HCT116 (cell line): ENCODE measurements at regions not wholly inside any gene's neighbourhood (a gene's known extent, or its start where the extent isn't known, plus 50 kb on each side); places are given as distances from the start of the nearest gene placed in this dataset.

Experiments used
- ATAC-seq: fragments of 200-7000 bp; cut with Tn5 transposase; 2 replicates; pipeline ENCODE4 v1.9.1; 2020; ENCODE audit warnings: mild to moderate bottlenecking, moderate library complexity
- BruUV-seq: library from RNA; stranded (reverse); fragments of 400-500 nt; replicated peaks from 2 replicates; lab custom pipeline; 2021; lab: Mats Ljungman, UMichigan
- CTCF ChIA-PET: fragments of 300-600 bp; sonication (Branson Sonifier 250); formaldehyde crosslinking; loops from one replicate; lab custom pipeline; 2021; ENCODE audit warnings: antibody characterized with exemption; lab: Charles Lee
- POLR2A ChIA-PET: fragments of 300-600, 350-600 bp; sonication (Branson Sonifier 250); formaldehyde crosslinking; loops from one replicate; lab custom pipeline; 2021; ENCODE audit warnings: antibody characterized with exemption; lab: Charles Lee
- RAD21 ChIA-PET, 2 experiments: fragments of 300-600 bp; sonication (Branson Sonifier 250); formaldehyde crosslinking; loops; one replicate each; lab custom pipeline; 2023; ENCODE audit warnings: low total read pairs in 2 of 2; ENCODE audit not compliant: uncharacterized antibody in 2 of 2, unreplicated experiment in 2 of 2, low non-redundant PET in 1 of 2; lab: Charles Lee
- DNase-seq: peaks from one replicate; pipeline ENCODE4 v3.0.0-alpha.2; 2010; ENCODE audit warnings: low read depth, low spot score
- H2AFZ ChIP-seq: fragments of 200-600 bp; shearing (Covaris generic), sonication (generic); 2 replicates; pipeline ENCODE4 v1.6.1; 2017; ENCODE audit warnings: low read depth, mixed run types, mixed read lengths, antibody characterized with exemption, low read length; ENCODE audit not compliant: poor library complexity, severe bottlenecking
- H3K27ac ChIP-seq: 2 replicates; pipeline ENCODE4 v1.5.1; 2012; ENCODE audit warnings: low read depth, low read length
- H3K27me3 ChIP-seq: fragments of 200-600 bp; sonication (generic); 2 replicates; pipeline ENCODE4 v1.6.1; 2016; ENCODE audit warnings: mixed run types, low read length, mixed read lengths; ENCODE audit not compliant: insufficient read depth
- H3K36me3 ChIP-seq, 2 experiments: fragments of 200-500 bp in 1 of 2; fragments of 200-600 bp in 1 of 2; sonication (Bioruptor generic) in 1 of 2; sonication (generic) in 1 of 2; 2 replicates each; pipeline versions ENCODE4 v1.5.1 to v1.6.1; 2014 to 2016; ENCODE audit warnings: low read length in 2 of 2, inconsistent platforms in 1 of 2, mixed read lengths in 1 of 2, mixed run types in 1 of 2; ENCODE audit not compliant: insufficient read depth in 2 of 2, control insufficient read depth in 1 of 2
- H3K4me1 ChIP-seq, 2 experiments: fragments of 200-600 bp in 1 of 2; sonication (generic) in 1 of 2; 2 replicates each; pipeline versions ENCODE4 v1.5.1 to v1.6.1; 2012 to 2017; ENCODE audit warnings: low read length in 2 of 2, inconsistent platforms in 1 of 2, mild to moderate bottlenecking in 1 of 2, mixed read lengths in 1 of 2, mixed run types in 1 of 2, moderate library complexity in 1 of 2; ENCODE audit not compliant: insufficient read depth in 2 of 2, control insufficient read depth in 1 of 2
- H3K4me2 ChIP-seq: fragments of 200-600 bp; sonication (generic); 2 replicates; pipeline ENCODE4 v1.6.1; 2017; ENCODE audit warnings: mixed run types, low read length, mixed read lengths
- H3K4me3 ChIP-seq, 2 experiments: fragments of 200-600 bp in 1 of 2; sonication (generic) in 1 of 2; replicated peaks in 1 of 2; 2 replicates each; pipeline ENCODE4 v1.5.1; 2011 to 2016; ENCODE audit warnings: low read length in 2 of 2, control low read depth in 1 of 2, low read depth in 1 of 2, mild to moderate bottlenecking in 1 of 2, mixed read lengths in 1 of 2, mixed run types in 1 of 2
- H3K79me2 ChIP-seq: fragments of 200-600 bp; sonication (generic); 2 replicates; pipeline ENCODE4 v1.6.1; 2017; ENCODE audit warnings: mild to moderate bottlenecking, mixed run types, low read length, moderate library complexity, mixed read lengths; ENCODE audit not compliant: insufficient read depth
- H3K9ac ChIP-seq: fragments of 200-600 bp; sonication (generic); 2 replicates; pipeline ENCODE4 v1.6.1; 2016; ENCODE audit warnings: low read length, mixed read lengths
- H3K9me2 ChIP-seq: fragments of 200-600 bp; sonication (generic), shearing (Covaris generic); 2 replicates; pipeline ENCODE4 v1.6.1; 2017; ENCODE audit warnings: mixed run types, mild to moderate bottlenecking, moderate library complexity; ENCODE audit not compliant: insufficient read depth
- H3K9me3 ChIP-seq, 2 experiments: fragments of 200-500 bp in 1 of 2; fragments of 200-600 bp in 1 of 2; sonication (Bioruptor generic) in 1 of 2; sonication (generic) in 1 of 2; 2 replicates each; pipeline ENCODE4 v1.6.1; 2014 to 2017; ENCODE audit warnings: low read length in 2 of 2, mixed read lengths in 2 of 2, inconsistent platforms in 1 of 2, low read depth in 1 of 2, mild to moderate bottlenecking in 1 of 2, mixed run types in 1 of 2, moderate library complexity in 1 of 2; ENCODE audit not compliant: control insufficient read depth in 1 of 2, insufficient read depth in 1 of 2
- H4K20me1 ChIP-seq: fragments of 200-600 bp; sonication (generic), shearing (Covaris generic); 2 replicates; pipeline ENCODE4 v1.6.1; 2017; ENCODE audit warnings: mixed run types, mild to moderate bottlenecking, moderate library complexity; ENCODE audit not compliant: insufficient read depth
- CBX3 ChIP-seq: IDR thresholded peaks from 2 replicates; pipeline ENCODE4 v1.6.1; 2012; ENCODE audit warnings: low read depth
- CEBPB ChIP-seq: IDR thresholded peaks from 2 replicates; pipeline ENCODE4 v1.6.1; 2012; ENCODE audit warnings: low read depth
- EGR1 ChIP-seq: IDR thresholded peaks from 2 replicates; pipeline ENCODE4 v1.6.1; 2012; ENCODE audit warnings: low read depth
- EZH2 ChIP-seq: fragments of 200-600 bp; sonication (generic); IDR thresholded peaks from 2 replicates; pipeline ENCODE4 v1.6.1; 2017; ENCODE audit warnings: antibody characterized with exemption, mixed run types
- FOSL1 ChIP-seq: IDR thresholded peaks from 2 replicates; pipeline ENCODE4 v1.6.1; 2012; ENCODE audit warnings: low read depth
- JUND ChIP-seq: IDR thresholded peaks from 2 replicates; pipeline ENCODE4 v1.6.1; 2012
- POLR2A ChIP-seq: IDR thresholded peaks from 2 replicates; pipeline ENCODE4 v1.7.0; 2011; ENCODE audit warnings: borderline replicate concordance; ENCODE audit not compliant: insufficient read depth, insufficient read length; ENCODE audit errors: extremely low read depth
- POLR2AphosphoS5 ChIP-seq: IDR thresholded peaks from 2 replicates; pipeline ENCODE4 v1.6.1; 2011; ENCODE audit warnings: mild to moderate bottlenecking, low read depth, low read length, moderate library complexity
- RAD21 ChIP-seq: IDR thresholded peaks from 2 replicates; pipeline ENCODE4 v1.6.1; 2012; ENCODE audit warnings: low read depth, mild to moderate bottlenecking
- SIN3A ChIP-seq: IDR thresholded peaks from 2 replicates; pipeline ENCODE4 v1.6.1; 2012; ENCODE audit warnings: low read depth
- SP1 ChIP-seq: IDR thresholded peaks from 2 replicates; pipeline ENCODE4 v1.6.1; 2012; ENCODE audit warnings: low read depth
- SRF ChIP-seq: IDR thresholded peaks from 2 replicates; pipeline ENCODE4 v1.6.1; 2012; ENCODE audit warnings: low read depth
- TCF7L2 ChIP-seq: IDR thresholded peaks from 2 replicates; pipeline ENCODE4 v1.7.0; 2011; ENCODE audit warnings: borderline replicate concordance, inconsistent platforms; ENCODE audit not compliant: insufficient read depth, insufficient read length; ENCODE audit errors: extremely low read depth
- YY1 ChIP-seq: IDR thresholded peaks from 2 replicates; pipeline ENCODE4 v1.6.1; 2011; ENCODE audit warnings: low read length, low read depth, moderate library complexity, mild to moderate bottlenecking; ENCODE audit not compliant: insufficient replicate concordance; ENCODE audit errors: extremely low read depth
- ZNF274 ChIP-seq: fragments of 200-500 bp; sonication (Bioruptor generic); IDR thresholded peaks from 2 replicates; pipeline ENCODE4 v1.6.1; 2014; ENCODE audit warnings: mild to moderate bottlenecking, low read depth, low read length, inconsistent platforms
- intact Hi-C: fragments of 100-400 bp; cut with micrococcal nuclease; formaldehyde crosslinking; loops from 2 replicates; pipeline ENCODE4 v1.10.0; 2022
- TF ChIP-seq, protein P1 (sequence below): IDR thresholded peaks from 2 replicates; pipeline ENCODE4 v1.6.1; 2011; ENCODE audit warnings: mild to moderate bottlenecking, low read length, moderate library complexity; ENCODE audit not compliant: insufficient replicate concordance; ENCODE audit errors: extremely low read depth
- TF ChIP-seq, protein P2 (sequence below): IDR thresholded peaks from 2 replicates; pipeline ENCODE4 v1.6.1; 2012
- TF ChIP-seq, protein P3 (sequence below): IDR thresholded peaks from 2 replicates; pipeline ENCODE4 v1.6.1; 2012
- TF ChIP-seq, protein P4 (sequence below), 3 experiments: fragments of 200-600 bp in 1 of 3; sonication (generic) in 1 of 3; IDR thresholded peaks in 2 of 3; conservative IDR thresholded peaks in 1 of 3; 2 replicates each; pipeline ENCODE4 v1.5.1; 2012 to 2017; ENCODE audit warnings: low read depth in 2 of 3, low read length in 2 of 3, antibody characterized with exemption in 1 of 3, borderline replicate concordance in 1 of 3, control low read depth in 1 of 3, mild to moderate bottlenecking in 1 of 3, mixed read lengths in 1 of 3, mixed run types in 1 of 3, moderate library complexity in 1 of 3; ENCODE audit not compliant: insufficient read depth in 1 of 3

DNA sequence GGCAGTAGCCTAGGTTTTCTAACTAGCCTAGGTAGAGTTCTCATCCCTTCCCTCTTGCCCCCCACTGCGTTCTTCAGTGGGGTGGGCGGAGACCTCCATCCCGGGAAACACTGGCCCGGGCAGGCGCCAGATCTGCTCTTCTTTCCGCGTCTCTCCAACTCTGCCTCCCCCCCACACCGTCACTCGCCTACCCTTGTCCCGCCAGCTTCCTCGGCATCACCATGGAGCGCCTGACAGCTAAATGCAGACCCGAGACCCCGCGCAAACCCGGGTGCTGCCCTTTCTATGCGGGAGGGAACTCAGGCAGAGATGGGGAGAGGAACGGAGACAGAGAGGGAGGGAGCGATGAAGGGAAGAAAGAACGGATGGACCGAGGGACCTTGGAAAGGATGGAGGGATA is 1494.8 kb upstream of the DEFB115 start:
- no peak for ATAC-seq
- H3K4me2 ChIP-seq = no peak overlapping the region
- DNase-seq = no peak
- no TSS peak for BruUV-seq
- H3K27me3 ChIP-seq = no peaks in the 10 kb centered on the region
- CTCF ChIA-PET = no interaction called here
- POLR2A ChIA-PET = no interaction called here
- no peak overlapping the region for H2AFZ ChIP-seq
- no peaks in the 10 kb centered on the region for H3K79me2 ChIP-seq
- RAD21 ChIA-PET = no interaction called here
- H3K9me3 ChIP-seq = no peaks in the 10 kb centered on the region
- no peak overlapping the region for H3K27ac ChIP-seq
- no peaks in the 10 kb centered on the region for H3K9me2 ChIP-seq
- H4K20me1 ChIP-seq = no peaks in the 10 kb centered on the region
- intact Hi-C loops = no loop called here
- no peak overlapping the region for H3K4me3 ChIP-seq
- H3K9ac ChIP-seq = no peak overlapping the region
- H3K36me3 ChIP-seq = no peaks in the 10 kb centered on the region
- TF ChIP-seq, protein P1, sequence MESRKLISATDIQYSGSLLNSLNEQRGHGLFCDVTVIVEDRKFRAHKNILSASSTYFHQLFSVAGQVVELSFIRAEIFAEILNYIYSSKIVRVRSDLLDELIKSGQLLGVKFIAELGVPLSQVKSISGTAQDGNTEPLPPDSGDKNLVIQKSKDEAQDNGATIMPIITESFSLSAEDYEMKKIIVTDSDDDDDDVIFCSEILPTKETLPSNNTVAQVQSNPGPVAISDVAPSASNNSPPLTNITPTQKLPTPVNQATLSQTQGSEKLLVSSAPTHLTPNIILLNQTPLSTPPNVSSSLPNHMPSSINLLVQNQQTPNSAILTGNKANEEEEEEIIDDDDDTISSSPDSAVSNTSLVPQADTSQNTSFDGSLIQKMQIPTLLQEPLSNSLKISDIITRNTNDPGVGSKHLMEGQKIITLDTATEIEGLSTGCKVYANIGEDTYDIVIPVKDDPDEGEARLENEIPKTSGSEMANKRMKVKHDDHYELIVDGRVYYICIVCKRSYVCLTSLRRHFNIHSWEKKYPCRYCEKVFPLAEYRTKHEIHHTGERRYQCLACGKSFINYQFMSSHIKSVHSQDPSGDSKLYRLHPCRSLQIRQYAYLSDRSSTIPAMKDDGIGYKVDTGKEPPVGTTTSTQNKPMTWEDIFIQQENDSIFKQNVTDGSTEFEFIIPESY = no peak
- TF ChIP-seq SP1 (no peak), ZNF274 (no peak), FOSL1 (no peak), EGR1 (no peak), CBX3 (no peak), SIN3A (no peak), YY1 (no peak), POLR2A (no peak), JUND (no peak), RAD21 (no peak), POLR2AphosphoS5 (no peak), CEBPB (no peak), SRF (no peak), TCF7L2 (no peak), EZH2 (no peak)
- TF ChIP-seq, protein P2, sequence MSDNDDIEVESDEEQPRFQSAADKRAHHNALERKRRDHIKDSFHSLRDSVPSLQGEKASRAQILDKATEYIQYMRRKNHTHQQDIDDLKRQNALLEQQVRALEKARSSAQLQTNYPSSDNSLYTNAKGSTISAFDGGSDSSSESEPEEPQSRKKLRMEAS = no peak
- TF ChIP-seq, protein P3, sequence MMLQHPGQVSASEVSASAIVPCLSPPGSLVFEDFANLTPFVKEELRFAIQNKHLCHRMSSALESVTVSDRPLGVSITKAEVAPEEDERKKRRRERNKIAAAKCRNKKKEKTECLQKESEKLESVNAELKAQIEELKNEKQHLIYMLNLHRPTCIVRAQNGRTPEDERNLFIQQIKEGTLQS = no peak
- TF ChIP-seq, protein P4, sequence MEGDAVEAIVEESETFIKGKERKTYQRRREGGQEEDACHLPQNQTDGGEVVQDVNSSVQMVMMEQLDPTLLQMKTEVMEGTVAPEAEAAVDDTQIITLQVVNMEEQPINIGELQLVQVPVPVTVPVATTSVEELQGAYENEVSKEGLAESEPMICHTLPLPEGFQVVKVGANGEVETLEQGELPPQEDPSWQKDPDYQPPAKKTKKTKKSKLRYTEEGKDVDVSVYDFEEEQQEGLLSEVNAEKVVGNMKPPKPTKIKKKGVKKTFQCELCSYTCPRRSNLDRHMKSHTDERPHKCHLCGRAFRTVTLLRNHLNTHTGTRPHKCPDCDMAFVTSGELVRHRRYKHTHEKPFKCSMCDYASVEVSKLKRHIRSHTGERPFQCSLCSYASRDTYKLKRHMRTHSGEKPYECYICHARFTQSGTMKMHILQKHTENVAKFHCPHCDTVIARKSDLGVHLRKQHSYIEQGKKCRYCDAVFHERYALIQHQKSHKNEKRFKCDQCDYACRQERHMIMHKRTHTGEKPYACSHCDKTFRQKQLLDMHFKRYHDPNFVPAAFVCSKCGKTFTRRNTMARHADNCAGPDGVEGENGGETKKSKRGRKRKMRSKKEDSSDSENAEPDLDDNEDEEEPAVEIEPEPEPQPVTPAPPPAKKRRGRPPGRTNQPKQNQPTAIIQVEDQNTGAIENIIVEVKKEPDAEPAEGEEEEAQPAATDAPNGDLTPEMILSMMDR (IDR thresholded peaks at IDR 0.05 in 2 of 3, conservative IDR thresholded peaks at IDR 0.05 in 1 of 3; ENCODE audit: borderline replicate concordance in 1 of 3, insufficient read depth in 1 of 3, low read depth in 2 of 3, low read length in 2 of 3) = no peak
- no peaks in the 10 kb centered on the region for H3K4me1 ChIP-seq
